ENCODE measurements at regions not wholly inside any gene's neighbourhood (a gene's known extent, or its start where the extent isn't known, plus 50 kb on each side); places are given as distances from the start of the nearest gene placed in this dataset.

- TF ChIP-seq ZNF564 (CRISPR knock-in tag; IDR thresholded peaks at IDR 0.05) (no peak), KLF12 (CRISPR knock-in tag; IDR thresholded peaks at IDR 0.05; ENCODE audit: borderline replicate concordance) (no peak), ATRX (CRISPR knock-in tag; IDR thresholded peaks at IDR 0.05; ENCODE audit: borderline replicate concordance) (no peak), CTCF (CRISPR knock-in tag; IDR thresholded peaks at IDR 0.05) (no peak), TBX2 (CRISPR knock-in tag; IDR thresholded peaks at IDR 0.05; ENCODE audit: borderline replicate concordance) (peak; percentile 47), ZKSCAN5 (CRISPR knock-in tag; IDR thresholded peaks at IDR 0.05) (no peak), ZXDC (CRISPR knock-in tag; IDR thresholded peaks at IDR 0.05) (no peak), ARNTL (CRISPR knock-in tag; IDR thresholded peaks at IDR 0.05) (no peak; the same call in 1 of the 2 replicates), ZNF782 (CRISPR knock-in tag; IDR thresholded peaks at IDR 0.05; ENCODE audit: borderline replicate concordance) (0 out of 2 replicates have a peak, but pooled peaks have one; percentile 35), ZNF883 (CRISPR knock-in tag; IDR thresholded peaks at IDR 0.05; ENCODE audit: not compliant biosample characterization) (no peak), ZNF619 (CRISPR knock-in tag; IDR thresholded peaks at IDR 0.05) (no peak), FOXC1 (CRISPR knock-in tag; IDR thresholded peaks at IDR 0.05; ENCODE audit: borderline replicate concordance) (0 out of 2 replicates have a peak, but pooled peaks have one; percentile 71), ZBTB8A (CRISPR knock-in tag; IDR thresholded peaks at IDR 0.05; ENCODE audit: borderline replicate concordance, low read depth) (no peak), KLF11 (CRISPR knock-in tag; IDR thresholded peaks at IDR 0.05) (no peak), ZNF577 (CRISPR knock-in tag; IDR thresholded peaks at IDR 0.05; ENCODE audit: borderline replicate concordance, low read depth) (no peak), ZNF788 (CRISPR knock-in tag; IDR thresholded peaks at IDR 0.05; ENCODE audit: borderline replicate concordance) (no peak), ZNF670 (CRISPR knock-in tag; IDR thresholded peaks at IDR 0.05; ENCODE audit: borderline replicate concordance) (no peak), NFIC (IDR thresholded peaks at IDR 0.05; ENCODE audit: low read length) (no peak), POLR2AphosphoS5 (IDR thresholded peaks at IDR 0.05; ENCODE audit: low read depth, low read length) (peak; percentile 53), KLF16 (CRISPR knock-in tag; IDR thresholded peaks at IDR 0.05) (no peak)
- TF ChIP-seq, protein P1, sequence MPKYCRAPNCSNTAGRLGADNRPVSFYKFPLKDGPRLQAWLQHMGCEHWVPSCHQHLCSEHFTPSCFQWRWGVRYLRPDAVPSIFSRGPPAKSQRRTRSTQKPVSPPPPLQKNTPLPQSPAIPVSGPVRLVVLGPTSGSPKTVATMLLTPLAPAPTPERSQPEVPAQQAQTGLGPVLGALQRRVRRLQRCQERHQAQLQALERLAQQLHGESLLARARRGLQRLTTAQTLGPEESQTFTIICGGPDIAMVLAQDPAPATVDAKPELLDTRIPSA (CRISPR knock-in tag; IDR thresholded peaks at IDR 0.05; ENCODE audit: borderline replicate concordance) = no peak
- TF ChIP-seq, protein P2, sequence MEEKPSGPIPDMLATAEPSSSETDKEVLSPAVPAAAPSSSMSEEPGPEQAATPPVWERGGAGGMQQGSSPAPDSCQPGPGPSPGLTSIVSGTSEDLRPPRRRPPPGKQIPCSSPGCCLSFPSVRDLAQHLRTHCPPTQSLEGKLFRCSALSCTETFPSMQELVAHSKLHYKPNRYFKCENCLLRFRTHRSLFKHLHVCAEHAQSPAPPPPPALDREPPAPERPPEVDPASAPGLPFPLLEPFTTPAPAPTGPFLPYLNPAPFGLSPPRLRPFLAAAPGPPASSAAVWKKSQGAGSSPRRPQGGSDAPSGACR (CRISPR knock-in tag; IDR thresholded peaks at IDR 0.05) = no peak
Observed at GRCh38 chr1:31510853-31511789, 65.2 kb upstream of the TINAGL1 start (continued).

Data from HepG2 (cell line).